COR-L47 (cell line): ENCODE measurements at regions not wholly inside any gene's neighbourhood (a gene's known extent, or its start where the extent isn't known, plus 50 kb on each side); places are given as distances from the start of the nearest gene placed in this dataset.
"Not testable (repeated sequence)": the region's sequence is repeated elsewhere in the genome, so short reads cannot be mapped to it uniquely, and the experiment has no call there.

Source experiments
- DNase-seq: peaks from one replicate; lab custom pipeline; 2025; lab: John Stamatoyannopoulos, UW

DNA sequence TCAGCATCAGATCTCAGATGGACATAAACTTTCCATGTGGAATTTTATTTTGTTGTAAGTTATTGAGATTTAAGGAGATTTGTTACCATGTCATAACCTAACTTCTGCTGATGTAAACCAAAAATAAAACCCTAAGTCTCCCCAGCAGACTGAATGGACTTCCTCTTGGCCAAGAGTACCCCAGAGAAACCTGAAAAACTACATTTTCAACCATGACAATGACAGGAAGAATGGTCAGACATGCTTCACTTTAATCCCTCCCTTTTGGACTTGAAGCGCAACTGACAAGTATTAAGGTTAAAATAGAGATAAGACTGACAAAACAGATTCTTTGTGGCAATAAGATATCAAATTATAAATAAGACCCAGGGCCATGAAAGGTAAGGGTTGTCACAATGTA, 579.7 kb upstream of the RAG2 start:
- no peak for DNase-seq

DNA sequence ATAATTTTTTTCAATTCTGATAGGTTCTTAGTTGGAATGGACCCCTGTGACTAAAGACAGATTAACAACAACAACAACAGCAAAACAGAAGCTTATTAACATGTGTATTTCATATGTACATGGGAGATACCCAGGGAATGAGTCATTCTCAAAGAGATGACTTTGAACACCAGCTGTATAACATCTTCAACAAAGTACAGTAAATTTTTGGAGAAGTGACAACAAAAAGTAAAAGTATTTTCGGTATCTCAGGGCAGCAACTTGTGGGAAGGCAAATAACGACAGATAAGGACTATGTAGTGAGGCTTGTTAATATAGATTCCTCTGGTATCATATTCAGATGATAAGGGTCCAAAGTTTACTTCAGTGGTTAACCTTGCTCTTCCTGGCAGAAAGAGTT, 573.4 kb upstream of the RAG2 start:
- no peak for DNase-seq

DNA sequence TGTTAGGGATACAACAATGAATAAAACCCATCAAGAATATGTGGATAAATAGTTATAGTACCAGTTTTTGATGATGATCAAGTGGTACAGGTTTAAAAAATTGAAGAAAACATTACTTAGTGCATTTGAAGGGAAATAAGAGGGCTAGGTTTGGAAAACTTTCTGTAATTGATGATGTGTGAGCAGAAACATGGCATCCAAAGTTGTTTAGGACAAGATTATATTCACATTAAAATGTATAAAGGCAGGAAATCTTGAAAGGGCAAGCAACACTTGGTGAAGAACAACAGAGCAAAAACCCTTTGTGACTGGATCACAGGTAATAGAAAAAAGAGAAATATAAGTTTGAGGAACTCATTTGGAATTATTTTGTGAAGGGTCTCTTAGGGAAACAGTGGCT, 572.3 kb upstream of the RAG2 start:
- no peak for DNase-seq

DNA sequence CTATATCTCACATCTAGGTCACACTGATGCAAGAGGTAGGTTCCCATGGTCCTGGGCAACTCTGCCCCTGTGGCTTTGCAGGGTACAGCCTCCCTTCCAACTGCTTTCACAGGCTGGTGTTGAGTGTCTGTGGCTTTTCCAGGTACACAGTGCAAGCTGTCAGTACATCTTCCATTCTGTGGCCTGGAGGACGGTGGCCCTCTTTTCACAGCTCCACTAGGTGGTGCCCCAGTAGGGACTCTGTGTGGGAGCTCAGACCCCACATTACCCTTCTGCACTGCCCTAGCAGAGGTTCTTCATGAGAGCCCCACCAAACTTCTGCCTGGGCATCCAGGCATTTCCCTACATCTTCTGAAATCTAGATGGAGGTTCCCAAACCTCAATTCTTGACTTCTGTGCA, 547.4 kb upstream of the RAG2 start:
- DNase-seq, result not testable (repeated sequence)

DNA sequence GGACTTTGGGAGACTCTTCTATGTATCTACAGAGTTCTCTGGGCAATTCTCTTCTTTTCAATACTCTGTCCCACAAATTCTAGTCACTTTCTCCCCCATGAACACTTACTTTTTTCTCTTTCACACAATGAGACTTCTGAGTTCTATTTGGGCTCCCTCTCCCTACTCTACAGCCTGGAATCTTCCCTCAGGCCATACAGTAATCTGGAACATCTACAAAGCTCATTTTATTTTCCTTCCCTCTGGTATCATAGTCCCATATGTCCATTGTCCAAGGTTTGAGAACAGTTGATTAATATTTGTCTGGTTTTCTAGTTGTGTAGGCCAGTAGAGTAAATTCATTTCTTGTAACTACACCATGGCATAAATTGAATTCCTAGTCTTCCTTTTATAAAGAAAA, 544.6 kb upstream of the RAG2 start:
- no peak for DNase-seq

DNA sequence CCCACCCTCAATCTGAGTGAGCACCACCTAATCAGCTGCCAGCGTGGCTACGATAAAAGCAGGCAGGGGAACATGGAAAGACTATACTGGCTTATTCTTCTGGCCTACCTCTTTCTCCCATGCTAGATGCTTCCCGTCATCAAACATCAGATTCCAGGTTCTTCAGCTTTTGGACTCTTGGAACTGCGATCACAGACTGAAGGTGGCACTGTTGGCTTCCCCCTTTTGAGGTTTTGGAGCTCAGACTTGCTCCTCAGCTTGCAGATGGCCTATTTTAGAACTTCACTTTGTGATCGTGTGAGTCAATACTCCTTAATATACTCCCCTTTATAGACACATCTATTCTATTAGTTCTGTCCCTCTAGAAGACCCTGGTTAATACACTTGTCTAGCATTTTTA, 543.7 kb upstream of the RAG2 start:
- no peak for DNase-seq

DNA sequence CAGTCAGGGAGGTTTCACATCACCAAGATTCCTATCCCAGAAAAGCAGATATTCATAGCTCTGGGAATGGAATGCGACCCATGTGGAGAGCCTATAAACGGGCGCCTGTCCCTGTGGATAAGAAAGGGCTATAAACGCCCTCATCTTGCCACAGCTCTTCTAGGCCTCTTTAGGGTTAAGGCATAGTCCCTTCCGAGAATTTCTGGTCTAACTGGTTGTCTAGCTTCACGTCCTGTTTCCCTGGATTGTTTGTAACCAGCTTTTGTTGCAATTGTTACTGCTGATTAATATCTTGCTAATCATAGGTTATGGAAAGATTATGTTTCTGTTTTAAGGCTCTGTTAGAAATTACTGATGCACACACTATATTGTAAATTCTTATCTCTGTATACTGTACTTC, 537.6 kb upstream of the RAG2 start:
- DNase-seq, result not testable (repeated sequence)

DNA sequence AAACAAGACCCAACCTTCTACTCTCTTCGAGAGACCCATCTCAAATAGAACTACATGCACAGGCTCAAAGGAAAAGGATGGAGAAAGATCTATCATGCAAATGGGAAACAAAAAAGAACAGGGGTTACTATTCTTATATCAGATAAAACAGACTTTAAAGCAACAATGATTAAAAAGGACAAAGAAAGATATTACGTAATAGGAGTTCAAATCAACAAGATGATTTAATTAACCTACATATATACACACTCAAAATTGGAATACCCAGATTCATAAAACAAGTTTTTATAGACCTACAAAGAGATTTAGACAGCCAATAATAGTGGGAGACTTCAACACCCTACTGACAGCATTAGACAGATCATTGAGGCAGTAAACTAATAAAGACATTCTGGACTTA, 536.6 kb upstream of the RAG2 start:
- DNase-seq, result no peak

DNA sequence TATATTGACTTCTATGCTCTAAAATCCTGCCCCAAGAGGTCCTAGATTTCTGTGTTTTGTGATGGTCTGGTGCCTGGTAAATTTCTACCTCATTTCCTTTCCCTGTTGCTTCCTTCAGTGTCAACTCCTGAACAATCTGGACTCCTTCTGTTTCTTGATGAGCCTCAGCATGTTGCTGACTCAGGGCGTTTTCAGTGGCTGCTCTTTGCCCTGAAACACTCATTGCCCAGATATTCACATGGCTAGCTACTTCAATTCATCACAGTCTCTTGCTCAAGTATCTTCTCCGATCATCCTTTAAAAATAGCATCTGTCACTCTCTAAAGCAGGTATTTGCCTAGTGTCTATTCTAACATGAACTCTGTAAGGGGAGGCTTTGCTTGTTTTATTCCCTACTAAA, 526.3 kb upstream of the RAG2 start:
- DNase-seq, result no peak

DNA sequence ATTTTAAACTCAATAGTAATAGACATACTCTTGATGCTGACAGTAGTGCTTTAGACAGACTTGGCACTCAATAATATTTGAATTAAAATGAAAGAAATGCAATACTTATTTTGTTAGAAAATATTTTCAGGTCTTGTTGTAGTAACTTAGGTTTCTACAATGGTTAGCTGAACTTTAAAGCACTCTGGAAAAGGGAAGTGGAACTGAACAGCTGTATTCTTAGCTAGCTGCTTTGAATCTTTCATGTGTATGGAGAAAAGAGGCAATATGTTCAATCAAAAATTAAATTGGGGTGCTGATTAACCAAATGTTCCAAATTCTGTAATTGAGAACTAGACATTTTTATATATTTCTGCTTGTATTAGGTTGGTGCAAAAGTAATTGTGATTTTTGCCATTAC, 517.9 kb upstream of the RAG2 start:
- no peak for DNase-seq

DNA sequence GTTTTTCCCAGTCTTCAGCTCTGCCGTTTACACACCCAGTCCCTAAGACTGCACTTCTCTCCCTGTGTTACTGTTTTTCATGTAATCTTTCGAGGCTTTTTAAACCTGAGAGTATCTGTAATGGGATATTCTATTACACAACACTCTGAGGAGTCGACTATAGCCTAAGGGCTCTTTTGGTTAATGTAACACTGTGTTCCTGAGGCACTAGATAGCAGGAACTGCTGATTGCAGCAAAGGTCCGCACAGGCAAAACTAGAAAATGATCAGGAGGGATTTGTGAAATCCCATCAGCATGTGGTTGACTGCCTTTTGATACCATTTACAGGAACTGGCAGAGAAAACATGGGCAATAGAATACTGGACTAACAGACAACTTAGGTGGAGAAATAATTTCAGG, 512.3 kb upstream of the RAG2 start:
- no peak for DNase-seq

DNA sequence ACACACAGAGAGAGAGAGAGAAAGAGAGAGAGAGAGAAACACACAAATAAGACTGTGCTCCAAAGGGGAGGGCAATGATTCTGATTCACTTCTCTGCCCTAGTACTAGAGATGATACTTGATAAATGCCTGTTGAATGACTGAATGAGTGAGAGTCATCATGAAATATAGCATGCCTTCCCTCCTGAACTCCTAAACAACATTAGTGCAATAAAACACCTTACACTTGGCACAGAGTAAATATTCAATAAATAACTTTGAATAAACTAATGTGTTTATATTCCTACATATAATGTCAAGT, 511.2 kb upstream of the RAG2 start:
- DNase-seq, result no peak

DNA sequence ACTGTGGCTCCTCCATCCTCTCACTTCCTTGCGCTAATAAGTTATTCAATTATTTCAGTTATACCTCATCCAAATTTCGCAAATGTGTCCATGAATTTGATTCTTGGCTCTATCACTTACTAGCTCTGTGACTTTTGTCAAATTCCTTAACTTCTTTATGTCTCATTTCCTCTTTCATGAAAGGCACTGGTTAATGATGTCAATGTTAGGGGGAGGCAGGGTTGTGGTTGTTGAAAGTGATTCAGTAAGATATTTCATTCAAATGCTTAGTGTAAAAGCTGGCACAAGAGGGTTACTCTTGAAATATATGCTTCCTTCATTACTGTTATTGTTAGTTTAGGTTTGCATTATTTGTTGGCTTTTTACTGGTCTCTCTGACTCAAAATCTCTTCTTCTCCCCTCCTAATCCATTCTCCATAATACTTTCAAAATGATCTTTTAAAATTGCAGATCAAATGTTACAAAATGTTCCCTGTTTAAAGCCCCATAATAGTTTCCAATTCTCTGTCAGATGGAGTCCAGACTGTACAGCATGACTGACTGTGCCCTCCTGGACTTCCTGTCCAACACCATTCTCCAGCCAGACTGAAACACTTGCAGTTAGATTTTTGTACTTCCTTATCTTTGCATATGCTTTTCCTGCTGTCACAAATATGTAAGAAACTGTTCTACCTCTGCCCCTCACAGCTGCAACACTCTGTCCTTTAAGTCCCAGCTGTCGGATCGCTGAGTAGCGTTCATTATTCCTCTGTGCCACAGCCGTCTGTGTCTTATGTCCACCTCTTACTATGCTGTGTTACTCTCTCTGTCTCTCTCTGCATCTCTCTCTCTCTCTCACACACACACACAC, 510.6 kb upstream of the RAG2 start:
- no peak for DNase-seq

DNA sequence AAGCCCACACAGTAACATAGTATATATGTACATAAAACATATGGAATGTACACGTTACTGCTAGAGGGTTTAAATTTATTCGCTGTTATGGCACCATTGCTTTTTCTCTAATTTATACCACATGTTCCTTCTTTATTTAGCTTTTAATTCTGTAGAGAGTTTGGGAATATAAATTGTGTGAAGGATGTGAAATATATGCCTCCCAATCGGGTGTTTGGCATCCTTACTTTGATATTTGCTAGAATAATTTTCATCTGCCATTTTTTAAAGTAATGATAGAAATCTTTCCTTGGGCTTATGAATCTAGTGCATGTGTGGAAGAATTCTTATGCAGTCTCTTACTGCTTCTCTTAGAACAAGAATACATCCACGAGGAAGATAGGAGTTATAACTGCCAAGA, 509.8 kb upstream of the RAG2 start:
- DNase-seq, result no peak

DNA sequence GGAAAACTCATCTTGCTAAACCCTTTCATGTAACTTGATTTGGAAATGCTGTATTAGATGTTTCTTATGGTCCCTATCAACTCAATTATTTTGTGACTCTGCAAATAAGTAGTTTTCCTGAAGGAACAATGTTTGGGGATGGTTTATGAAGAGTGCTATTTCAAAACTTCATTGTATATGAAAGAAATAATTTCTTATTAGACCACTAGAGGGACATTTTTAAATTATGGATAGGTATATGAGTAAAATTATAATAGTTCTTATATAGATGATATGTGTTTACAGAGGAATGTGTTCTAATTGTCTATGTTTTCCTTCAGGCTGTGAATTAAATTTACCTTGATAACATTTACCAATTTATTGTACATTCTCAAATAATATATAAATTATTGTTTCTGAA, 509.4 kb upstream of the RAG2 start:
- no peak for DNase-seq

DNA sequence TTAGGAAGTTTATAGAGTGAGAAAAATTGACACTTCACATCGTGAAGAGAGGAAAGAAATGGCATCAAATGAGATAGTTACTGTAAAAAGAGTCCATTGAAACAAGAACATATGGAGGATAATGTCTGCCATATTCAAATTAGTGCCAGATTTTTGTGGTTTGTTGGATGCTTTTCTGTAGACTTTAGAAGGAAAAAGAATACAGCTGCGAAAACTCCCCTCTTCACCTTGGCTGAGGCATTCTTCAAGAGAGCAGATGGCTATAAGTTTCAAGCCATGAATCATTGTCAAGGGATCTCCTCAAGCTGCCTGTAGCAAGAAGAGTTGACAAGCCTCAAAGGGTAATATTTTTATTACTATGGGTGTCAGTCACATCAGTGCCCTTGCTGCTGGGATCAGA, 507.4 kb upstream of the RAG2 start:
- DNase-seq, result no peak

DNA sequence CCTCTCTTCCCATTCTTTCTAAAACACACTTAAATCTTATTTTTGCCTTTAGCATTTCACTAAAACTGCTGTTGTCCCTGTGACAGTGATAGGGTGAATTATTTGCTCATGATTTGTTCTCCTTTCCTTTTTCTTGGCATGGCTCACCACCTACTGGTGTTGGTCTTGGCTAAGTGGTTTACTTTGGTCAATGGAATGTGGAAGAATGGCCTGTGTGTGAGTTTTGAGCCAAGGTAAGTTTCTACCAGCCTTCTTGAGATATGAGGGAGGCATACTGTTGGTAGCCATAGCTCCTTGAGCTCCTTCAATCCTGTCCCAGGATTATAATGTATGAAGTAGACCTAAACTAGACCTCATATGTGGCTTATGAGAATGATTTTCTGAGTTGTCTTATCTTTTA, 506.3 kb upstream of the RAG2 start:
- DNase-seq, result no peak

DNA sequence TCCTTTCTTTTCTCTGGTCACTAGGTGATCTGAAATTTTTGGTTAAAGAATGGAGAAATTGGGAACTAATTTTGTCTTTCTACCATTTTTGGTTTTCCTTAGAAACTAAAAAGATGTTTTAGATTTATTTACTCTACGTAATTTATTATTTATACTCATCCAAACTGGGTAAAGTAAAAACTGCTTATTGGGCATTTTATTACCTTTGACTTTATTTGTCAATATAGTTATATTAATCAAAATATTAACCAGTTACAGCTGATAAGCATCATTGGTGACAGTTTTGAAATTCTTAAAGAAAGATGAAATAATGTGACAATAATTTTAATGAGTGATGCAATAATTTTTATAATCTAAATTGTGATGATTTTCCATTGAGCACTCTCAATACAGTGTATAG, 502.0 kb upstream of the RAG2 start:
- DNase-seq, result no peak

DNA sequence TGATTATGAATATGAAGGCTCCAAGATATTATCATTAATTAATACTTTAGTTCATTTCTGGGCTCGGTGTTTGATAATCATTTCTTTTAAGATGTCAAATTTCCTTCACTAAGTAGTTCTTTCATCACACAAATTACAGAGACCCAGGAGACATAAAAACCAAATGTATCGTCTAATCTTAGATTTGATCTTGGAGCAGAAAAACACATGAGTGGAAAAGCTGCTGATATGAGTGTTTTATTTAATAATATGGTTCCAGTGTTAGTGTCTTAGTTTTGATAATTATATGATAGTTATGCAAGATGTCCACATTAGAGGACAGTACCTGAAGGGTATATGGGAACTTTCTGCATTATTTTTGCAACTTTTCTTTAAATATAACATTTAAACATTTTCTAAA, 494.5 kb upstream of the RAG2 start:
- no peak for DNase-seq

DNA sequence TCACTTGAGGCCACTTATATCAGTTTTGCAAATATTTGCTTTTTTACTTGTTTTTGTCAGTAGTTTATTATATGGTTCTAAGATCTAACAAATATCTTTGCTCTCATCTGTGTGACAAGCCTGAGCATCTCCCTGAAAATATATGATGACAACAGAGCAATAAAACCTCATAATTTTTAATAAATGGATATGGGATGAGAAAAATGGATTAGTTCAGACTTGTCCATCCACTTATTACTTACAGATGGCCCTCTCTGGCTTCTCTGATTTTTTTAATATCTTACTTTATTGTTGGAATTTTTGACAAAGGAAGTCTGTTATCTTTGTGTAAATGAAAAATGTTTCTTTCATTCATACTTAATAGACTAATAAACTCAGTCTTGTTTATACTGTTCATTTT, 491.4 kb upstream of the RAG2 start:
- no peak for DNase-seq

DNA sequence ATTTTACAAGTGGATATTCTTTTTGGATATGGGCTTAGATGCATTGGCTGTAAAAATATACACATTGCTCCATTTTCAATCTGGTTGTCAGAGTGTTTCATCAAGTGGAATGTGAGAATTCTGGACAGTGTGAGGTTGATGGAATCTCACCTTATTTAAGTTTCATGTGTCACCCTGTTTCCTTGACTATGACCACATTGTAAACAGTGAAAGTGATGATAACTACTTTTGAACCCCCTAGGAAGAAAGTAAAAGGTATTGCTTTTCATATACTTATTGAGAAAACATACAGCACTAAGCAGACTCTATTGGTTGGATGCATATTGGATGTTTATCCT, 490.5 kb upstream of the RAG2 start:
- no peak for DNase-seq

DNA sequence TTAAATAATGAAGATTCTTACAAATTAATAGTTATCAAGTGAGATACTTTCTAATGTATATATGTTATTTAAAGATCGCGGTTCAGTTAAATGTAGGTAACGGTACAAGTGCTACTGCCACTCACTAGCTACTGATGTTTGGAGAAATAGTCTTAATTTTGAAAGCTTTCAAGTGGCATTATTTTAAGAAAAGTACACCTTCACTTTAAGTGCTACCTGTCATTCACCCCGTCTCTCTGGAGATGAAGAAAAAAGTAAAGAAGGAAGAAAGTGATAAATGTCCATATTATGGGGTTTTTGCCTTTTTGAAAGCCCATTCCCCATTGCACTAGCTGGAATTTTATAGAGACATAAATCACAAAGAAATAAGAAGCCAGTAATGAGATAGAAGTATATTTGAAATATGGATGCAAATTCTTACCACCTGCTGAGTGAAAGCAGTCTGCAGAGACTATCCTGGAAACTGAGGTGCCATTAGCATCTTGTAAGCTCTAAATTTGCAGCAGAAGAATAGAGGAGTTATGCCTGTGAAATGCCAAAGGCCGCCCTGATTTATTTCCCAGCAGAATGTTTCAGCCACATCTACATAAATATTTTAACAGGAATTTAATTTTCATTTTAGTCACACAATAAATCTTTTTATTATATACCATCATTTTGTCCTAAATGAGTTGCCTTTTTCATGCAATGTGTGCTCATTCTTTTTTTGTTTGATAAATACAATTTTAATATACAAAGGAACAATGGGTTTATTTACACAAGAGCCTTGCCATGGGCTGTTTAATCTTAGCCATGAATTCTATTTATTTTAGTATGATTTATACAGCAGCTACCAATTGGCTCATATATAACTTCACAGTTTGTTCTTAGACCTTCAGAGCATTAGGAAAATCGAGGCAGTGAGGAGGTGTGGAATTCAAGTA, 489.9 kb upstream of the RAG2 start:
- DNase-seq, result no peak

DNA sequence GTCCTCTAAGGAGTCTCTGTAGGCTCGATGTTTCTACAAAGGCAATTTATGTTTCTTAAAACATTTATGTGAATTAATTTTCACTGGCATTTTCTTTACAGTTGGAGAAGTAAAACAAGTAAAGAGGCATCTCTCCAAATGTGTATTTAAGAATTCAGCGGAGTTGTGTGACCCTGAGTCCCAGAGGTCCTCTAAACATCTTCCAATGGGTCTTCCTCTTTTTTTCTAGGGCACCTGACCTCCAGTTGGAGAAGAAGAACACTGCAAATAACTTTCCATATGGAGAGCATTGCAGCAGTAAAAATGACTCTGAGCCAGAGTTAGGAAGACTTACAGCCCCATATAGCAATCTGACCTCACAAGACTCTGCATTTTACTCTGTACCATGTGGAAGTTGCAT, 480.5 kb upstream of the RAG2 start:
- no peak for DNase-seq

DNA sequence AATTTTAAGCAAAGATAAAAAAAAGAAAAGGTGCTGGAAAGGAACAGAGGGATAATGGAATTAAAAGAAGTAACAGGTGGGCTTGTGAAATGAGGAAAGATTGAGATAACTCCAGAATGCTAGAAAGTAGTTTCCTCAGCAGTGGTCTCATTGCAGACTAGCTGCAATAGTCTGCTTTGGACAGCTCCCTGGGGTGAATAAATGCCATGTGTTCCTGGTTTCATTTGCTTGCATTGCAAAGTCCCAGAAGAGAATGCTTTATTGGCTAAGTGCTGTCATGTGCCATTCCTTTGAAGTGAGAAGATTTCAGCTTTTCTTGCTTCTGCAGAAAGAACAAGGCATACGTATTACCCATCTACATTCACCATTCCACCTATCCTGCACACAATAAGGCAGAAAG, 478.8 kb upstream of the RAG2 start:
- no peak for DNase-seq
